ENCODE measurements at regions not wholly inside any gene's neighbourhood (a gene's known extent, or its start where the extent isn't known, plus 50 kb on each side); places are given as distances from the start of the nearest gene placed in this dataset.
A peak's percentile ranks its signal among the peaks of the same experiment; 100 is the strongest.
"Not testable (repeated sequence)": the region's sequence is repeated elsewhere in the genome, so short reads cannot be mapped to it uniquely, and the experiment has no call there.

DNA sequence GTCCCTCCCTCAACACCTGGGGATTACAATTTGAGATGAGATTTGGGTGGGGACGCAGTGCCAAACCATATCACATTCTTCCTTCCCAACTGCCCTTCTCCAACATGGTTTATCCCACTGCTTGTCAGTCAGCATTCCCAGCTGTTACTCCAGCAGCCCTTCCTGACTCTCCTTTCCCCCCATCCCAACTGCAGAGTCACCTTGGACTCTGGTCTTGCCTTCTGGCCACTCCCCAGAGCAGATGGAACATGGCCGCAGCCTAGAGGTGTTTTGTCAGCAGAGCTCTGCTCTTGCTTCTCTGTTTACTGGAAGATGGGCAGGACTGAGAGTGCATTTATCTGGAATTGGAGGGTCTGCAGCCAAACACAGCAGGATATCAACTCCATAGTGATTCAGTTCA is 51.2 kb upstream of the MEX3C start:
- no peaks in the 10 kb centered on the region for H3K4me1 ChIP-seq
- H3K4me3 ChIP-seq, result no peak overlapping the region
- H3K9me3 ChIP-seq, result no peaks in the 10 kb centered on the region
- H3K36me3 ChIP-seq (replicated peaks), result no peaks in the 10 kb centered on the region
- in situ Hi-C loops (cut with MboI; ENCODE audit: low sequenced_read_pairs), result no loop called here
- no peak for DNase-seq (ENCODE audit: low spot score in 2 of 2)
- H3K27me3 ChIP-seq (ENCODE audit: low read depth), result no peaks in the 10 kb centered on the region

DNA sequence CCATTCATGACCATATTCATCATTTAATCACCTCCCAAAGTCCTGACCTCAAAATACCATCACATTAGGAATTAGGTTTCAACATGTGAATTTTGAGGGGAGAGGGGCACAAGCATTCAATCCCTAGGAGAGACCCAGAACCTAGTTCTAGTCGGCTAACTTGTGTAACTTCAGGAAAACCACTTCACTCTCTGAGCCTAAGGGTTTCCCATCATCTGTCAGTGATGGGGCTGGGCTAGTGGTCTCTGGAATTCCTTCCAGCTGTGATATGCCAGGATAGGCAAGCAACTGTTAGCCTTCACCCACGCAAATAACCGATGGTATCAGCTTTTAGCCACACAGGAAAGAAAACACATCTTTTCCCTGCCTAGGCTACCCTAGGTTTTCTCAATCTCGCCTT is 52.5 kb upstream of the MEX3C start:
- in situ Hi-C loops (cut with MboI; ENCODE audit: low sequenced_read_pairs), result no loop called here
- no peak for DNase-seq (ENCODE audit: low spot score in 2 of 2)
- Histone ChIP-seq H3K4me3 (no peak overlapping the region), H3K27me3 (ENCODE audit: low read depth) (no peaks in the 10 kb centered on the region), H3K9me3 (no peaks in the 10 kb centered on the region), H3K36me3 (replicated peaks) (no peaks in the 10 kb centered on the region), H3K4me1 (no peaks in the 10 kb centered on the region)

DNA sequence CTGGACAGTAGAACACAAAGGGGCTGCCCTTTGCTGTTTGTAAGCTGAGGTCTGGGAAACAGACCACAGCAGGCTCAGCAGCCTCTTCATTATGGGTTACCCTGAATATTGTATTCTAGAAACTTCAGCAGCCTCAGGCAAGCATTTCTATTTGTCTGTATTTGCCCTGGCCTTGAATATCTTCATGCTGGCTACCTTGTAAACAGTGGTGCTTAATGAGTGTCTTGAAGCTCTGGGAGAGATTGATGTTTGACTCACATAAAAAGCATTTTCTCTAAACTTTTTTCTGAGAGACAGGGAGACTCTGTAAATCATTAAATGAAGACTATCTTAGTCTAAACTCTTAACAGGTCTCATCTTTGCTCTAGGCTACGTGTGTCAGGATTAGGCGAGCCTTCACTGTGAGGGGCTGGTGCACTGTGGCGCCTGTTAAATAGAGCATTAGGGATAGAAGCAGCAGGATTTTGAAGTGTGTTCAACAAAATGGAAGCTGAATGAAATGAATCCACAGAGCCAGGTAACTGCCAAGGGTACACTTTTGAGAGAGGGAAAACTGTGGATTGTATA is 53.1 kb upstream of the MEX3C start:
- Histone ChIP-seq H3K27me3 (ENCODE audit: low read depth) (no peaks in the 10 kb centered on the region), H3K36me3 (replicated peaks) (no peaks in the 10 kb centered on the region), H3K4me1 (no peaks in the 10 kb centered on the region), H3K4me3 (no peak overlapping the region), H3K9me3 (no peaks in the 10 kb centered on the region)
- in situ Hi-C loops (cut with MboI; ENCODE audit: low sequenced_read_pairs), result no loop called here
- DNase-seq (ENCODE audit: low spot score in 2 of 2), result no peak

DNA sequence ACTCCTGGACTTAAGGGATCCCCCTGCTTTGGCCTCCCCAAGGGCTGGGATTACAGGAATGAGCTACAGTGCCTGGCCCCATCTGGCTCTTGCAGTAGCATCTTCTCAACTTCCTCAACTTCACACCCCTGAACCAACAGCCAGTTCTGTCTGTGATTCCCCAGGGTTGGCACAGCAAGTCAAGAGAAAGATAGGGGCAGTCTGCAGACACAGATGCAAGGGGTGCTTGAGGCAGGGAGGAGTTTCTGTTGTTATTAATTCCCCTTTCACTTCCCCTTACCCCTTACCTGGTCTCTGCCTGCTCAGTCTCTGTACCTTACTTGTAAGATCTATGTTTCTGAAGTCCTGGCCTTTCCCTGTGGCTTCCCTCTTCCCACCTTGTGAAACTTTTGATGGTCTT is 54.1 kb upstream of the MEX3C start:
- H3K4me1 ChIP-seq, result no peaks in the 10 kb centered on the region
- H3K36me3 ChIP-seq (replicated peaks), result no peaks in the 10 kb centered on the region
- DNase-seq (ENCODE audit: low spot score in 2 of 2), result no peak
- H3K27me3 ChIP-seq (ENCODE audit: low read depth), result no peaks in the 10 kb centered on the region
- no peaks in the 10 kb centered on the region for H3K9me3 ChIP-seq
- in situ Hi-C loops (cut with MboI; ENCODE audit: low sequenced_read_pairs), result no loop called here
- no peak overlapping the region for H3K4me3 ChIP-seq

DNA sequence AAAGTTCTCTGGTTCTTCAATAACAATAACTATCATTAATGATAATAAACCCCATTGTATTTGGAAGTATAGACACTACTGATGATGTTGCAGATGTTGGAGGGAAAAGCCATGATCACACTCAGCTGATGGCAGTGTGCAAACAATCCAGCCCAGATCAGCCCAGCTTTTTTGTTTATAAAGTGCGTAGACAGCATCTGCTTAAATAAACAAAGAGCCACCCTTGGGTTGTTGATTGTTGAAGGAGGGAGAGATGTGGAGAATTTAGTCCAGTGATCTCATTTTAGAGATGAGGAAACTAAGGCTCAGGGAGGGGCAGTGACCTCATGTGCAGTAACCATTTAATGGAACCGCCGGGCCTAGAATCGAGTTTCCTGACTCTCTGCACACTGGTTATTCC is 56.0 kb upstream of the MEX3C start:
- no peaks in the 10 kb centered on the region for H3K4me1 ChIP-seq
- H3K36me3 ChIP-seq (replicated peaks), result no peaks in the 10 kb centered on the region
- in situ Hi-C loops (cut with MboI; ENCODE audit: low sequenced_read_pairs), result no loop called here
- no peak for DNase-seq (ENCODE audit: low spot score in 2 of 2)
- no peak overlapping the region for H3K4me3 ChIP-seq
- no peaks in the 10 kb centered on the region for H3K27me3 ChIP-seq (ENCODE audit: low read depth)
- H3K9me3 ChIP-seq, result no peaks in the 10 kb centered on the region

DNA sequence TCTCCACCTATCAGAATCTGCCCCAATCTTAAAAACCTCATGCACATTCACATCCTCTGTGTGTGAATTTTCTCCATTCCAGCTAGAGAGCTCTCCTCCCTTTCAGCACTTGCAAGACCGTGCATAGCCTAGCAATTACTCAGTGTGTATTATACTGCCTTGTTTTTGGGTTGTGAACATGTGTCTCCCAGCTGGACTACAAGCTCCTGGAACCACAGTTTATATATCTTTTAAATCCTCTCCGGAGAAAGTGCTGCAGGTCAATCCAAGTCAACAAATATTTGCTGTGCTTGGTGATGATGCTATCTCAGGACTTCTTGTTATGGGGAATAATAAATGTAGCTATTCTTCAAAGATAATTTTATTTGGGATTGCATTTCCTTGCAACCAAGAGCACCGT is 58.2 kb upstream of the MEX3C start:
- Histone ChIP-seq H3K36me3 (replicated peaks) (no peaks in the 10 kb centered on the region), H3K4me3 (no peak overlapping the region), H3K4me1 (no peaks in the 10 kb centered on the region), H3K27me3 (ENCODE audit: low read depth) (no peaks in the 10 kb centered on the region), H3K9me3 (no peaks in the 10 kb centered on the region)
- DNase-seq (ENCODE audit: low spot score in 2 of 2), result no peak
- in situ Hi-C loops (cut with MboI; ENCODE audit: low sequenced_read_pairs), result no loop called here

DNA sequence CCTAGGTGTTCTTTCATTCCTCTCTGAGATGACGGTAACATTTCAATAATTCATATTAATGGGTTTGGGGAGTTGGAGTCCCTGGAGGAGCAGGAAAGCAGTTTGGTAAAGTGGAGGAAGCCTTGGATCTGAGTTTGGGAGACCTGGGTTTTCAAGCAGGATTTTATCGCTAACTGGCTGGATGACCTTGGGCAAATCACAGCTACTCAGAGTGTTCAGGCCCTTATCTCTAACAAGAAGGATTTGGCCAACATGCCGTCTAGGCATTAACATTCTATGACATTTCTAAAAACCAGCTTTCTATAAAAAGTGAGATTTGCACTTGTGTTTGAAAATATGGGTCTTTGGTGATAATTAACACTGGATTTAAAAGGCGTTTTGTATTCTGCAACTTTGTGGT is 59.7 kb upstream of the MEX3C start:
- no peaks in the 10 kb centered on the region for H3K4me1 ChIP-seq
- in situ Hi-C loops (cut with MboI; ENCODE audit: low sequenced_read_pairs), result no loop called here
- no peak overlapping the region for H3K4me3 ChIP-seq
- no peaks in the 10 kb centered on the region for H3K36me3 ChIP-seq (replicated peaks)
- H3K9me3 ChIP-seq, result no peaks in the 10 kb centered on the region
- H3K27me3 ChIP-seq (ENCODE audit: low read depth), result no peaks in the 10 kb centered on the region
- DNase-seq (ENCODE audit: low spot score in 2 of 2), result no peak

DNA sequence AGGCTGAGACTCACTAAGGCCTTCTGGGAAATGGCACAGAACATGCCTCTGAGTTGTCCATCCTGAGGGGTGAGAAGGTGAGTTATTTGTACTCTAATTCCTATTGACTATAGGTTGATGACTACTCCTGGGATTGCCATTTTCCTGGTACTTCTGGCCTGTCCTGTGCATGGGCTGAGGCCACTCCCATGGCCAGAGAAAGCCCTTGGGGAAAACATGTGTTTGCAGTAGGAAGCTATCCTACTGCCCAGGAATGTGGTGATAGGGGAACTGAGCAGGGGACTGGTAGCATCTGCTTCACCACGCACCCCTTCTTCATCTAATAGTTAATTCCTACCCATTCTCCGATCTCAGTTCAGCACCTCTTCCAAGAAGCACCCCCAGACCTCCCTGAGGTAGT is 62.6 kb upstream of the MEX3C start:
- Histone ChIP-seq H3K36me3 (replicated peaks) (no peaks in the 10 kb centered on the region), H3K4me3 (no peak overlapping the region), H3K27me3 (ENCODE audit: low read depth) (no peaks in the 10 kb centered on the region), H3K9me3 (no peaks in the 10 kb centered on the region), H3K4me1 (no peaks in the 10 kb centered on the region)
- DNase-seq (ENCODE audit: low spot score in 2 of 2), result no peak
- in situ Hi-C loops (cut with MboI; ENCODE audit: low sequenced_read_pairs), result no loop called here

DNA sequence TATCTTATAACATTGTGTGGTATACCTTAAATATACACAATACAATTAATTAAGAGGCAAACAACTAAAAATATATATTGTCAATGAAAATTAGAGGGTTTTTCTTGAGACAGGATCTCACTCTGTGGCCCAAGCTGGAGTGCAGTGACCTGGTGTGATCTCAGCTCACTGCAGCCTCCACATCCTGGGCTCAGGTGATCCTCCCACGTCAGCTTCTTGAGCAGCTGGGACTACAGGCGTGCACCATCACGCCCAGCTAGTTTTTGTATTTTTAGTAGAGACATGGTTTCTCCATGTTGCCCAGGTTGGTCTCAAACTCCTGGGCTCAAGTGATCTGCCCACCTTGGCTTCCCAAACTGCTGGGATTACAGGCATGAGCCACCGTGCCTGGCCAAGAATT is 68.6 kb upstream of the MEX3C start:
- H3K4me1 ChIP-seq; H3K9me3 ChIP-seq; DNase-seq (ENCODE audit: low spot score in 2 of 2); H3K27me3 ChIP-seq (ENCODE audit: low read depth); H3K4me3 ChIP-seq; H3K36me3 ChIP-seq (replicated peaks); in situ Hi-C loops (cut with MboI; ENCODE audit: low sequenced_read_pairs): not testable (repeated sequence)

DNA sequence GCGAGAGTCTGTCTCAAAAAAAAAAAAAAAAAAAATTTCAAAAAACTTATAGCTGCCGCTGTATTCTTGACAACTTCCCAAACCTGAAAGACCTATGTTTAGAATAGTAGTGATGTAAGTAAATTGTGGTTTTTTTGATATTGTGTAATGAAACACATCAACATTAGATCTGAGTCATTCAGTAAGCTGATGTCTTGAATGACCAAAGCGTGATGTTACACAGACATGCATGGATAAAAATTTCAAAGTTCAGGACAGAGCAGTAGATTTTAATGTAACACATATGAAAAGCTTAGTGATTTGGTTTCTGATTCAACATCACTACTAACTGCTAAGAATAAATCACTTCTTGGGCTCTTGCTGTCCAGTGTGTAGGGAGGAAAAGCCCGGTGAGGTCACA is 69.3 kb upstream of the MEX3C start:
- Histone ChIP-seq H3K4me3 (no peak overlapping the region), H3K27me3 (ENCODE audit: low read depth) (no peaks in the 10 kb centered on the region), H3K36me3 (replicated peaks) (no peaks in the 10 kb centered on the region), H3K9me3 (no peaks in the 10 kb centered on the region), H3K4me1 (no peaks in the 10 kb centered on the region)
- in situ Hi-C loops (cut with MboI; ENCODE audit: low sequenced_read_pairs), result no loop called here
- no peak for DNase-seq (ENCODE audit: low spot score in 2 of 2)

DNA sequence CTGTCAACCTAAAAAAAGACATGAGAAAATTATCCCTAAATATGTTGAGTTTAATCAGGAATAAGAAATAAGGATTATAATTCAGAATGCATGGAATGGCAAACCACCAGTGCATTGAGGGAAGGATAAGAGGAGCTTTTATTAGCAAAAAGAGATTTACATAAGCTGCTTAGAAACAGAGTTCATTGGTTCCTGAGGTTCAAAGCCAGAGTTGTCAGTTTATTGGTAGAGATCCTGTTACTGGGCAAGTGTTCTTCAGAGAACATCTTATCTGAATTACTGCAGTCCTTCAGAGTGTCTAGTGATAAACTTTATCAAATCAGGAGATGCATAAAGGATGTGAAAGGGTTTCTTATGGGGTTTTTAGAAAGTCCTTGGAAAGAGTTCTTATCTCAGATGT is 76.0 kb upstream of the MEX3C start:
- Histone ChIP-seq H3K27me3 (ENCODE audit: low read depth) (no peaks in the 10 kb centered on the region; the same call in 1 of the 2 replicates), H3K36me3 (replicated peaks) (no peaks in the 10 kb centered on the region), H3K4me3 (no peak overlapping the region), H3K9me3 (no peaks in the 10 kb centered on the region), H3K4me1 (no peaks in the 10 kb centered on the region; the same call in 1 of the 2 replicates)
- peak in 1 of 2 experiments; percentile 19 for DNase-seq (ENCODE audit: low spot score in 2 of 2)
- in situ Hi-C loops (cut with MboI; ENCODE audit: low sequenced_read_pairs), result no loop called here

DNA sequence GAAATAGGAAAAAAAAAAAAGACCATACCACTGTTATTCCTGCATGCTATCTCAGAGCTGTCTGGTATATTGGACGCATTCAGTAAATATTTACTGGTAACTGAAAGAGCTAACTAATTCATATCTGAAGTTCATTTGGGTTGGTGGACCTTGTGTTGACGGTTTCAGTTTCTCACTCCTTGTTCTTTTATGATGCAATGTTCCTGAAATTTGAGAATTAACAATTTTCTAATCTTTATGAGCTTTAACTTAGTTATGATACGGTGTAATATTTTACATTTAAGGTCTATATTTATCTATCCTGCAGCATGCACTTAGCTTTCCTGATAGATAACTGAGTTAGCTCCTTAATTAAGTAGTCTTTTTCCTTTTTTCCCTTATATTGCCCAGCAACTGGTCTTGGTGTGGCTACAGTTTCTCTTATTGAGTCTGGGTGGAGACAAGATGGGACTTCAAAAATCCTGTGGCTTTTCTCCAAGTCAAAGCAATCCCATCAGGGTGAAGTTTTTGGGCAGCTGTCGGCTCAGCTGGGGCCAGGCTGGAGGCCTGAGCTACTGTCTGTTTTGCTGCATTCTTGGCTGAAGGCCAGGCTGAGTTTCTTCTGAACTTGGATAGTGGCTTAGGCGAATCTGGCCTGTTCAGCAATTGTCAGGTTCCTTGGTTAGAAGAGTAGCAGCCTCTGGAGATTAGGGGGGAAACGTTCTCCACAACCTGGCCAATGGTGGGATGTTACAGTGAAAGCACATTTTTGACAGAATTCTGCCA is 78.4 kb upstream of the MEX3C start:
- in situ Hi-C loops (cut with MboI; ENCODE audit: low sequenced_read_pairs), result no loop called here
- Histone ChIP-seq H3K9me3 (no peaks in the 10 kb centered on the region), H3K36me3 (replicated peaks) (no peaks in the 10 kb centered on the region), H3K27me3 (ENCODE audit: low read depth) (no peaks in the 10 kb centered on the region; the same call in 1 of the 2 replicates), H3K4me3 (no peak overlapping the region), H3K4me1 (no peaks in the 10 kb centered on the region; the same call in 1 of the 2 replicates)
- peak in 1 of 2 experiments; percentile 10 for DNase-seq (ENCODE audit: low spot score in 2 of 2)

DNA sequence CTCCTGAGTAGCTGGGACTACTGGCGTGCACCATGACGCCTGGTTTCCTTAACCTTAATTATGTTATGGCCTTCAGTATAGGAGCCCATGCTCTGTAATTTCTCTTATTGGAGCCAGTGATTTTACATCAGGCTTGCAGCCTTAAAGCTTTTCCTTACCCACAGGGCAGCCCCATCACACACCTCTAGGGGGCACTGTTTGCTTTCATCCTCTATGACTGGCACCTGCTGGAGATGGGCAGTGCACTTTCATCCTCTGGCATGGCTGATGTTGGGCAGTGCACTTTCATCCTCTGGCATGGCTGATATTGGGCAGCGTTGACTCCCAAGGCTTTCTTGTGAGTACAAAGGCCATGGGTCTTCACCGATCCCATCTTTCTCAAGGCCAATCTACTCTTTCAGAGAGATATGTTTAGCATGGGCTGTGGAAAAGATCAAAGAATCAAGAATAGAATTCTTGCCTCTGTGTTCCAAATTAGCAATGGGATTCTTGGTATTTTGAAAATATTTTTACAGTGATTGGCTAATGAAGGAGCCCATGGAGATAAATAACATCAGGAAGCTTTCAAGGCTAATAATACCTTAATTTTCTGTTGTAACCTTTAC is 80.7 kb upstream of the MEX3C start:
- peak in 1 of 2 experiments; percentile 71 for DNase-seq (ENCODE audit: low spot score in 2 of 2)
- no peaks in the 10 kb centered on the region for H3K9me3 ChIP-seq
- in situ Hi-C loops (cut with MboI; ENCODE audit: low sequenced_read_pairs), result no loop called here
- H3K4me1 ChIP-seq, result no peaks in the 10 kb centered on the region; the same call in 1 of the 2 replicates
- no peak overlapping the region for H3K4me3 ChIP-seq
- no peaks in the 10 kb centered on the region; the same call in 1 of the 2 replicates for H3K27me3 ChIP-seq (ENCODE audit: low read depth)
- no peaks in the 10 kb centered on the region for H3K36me3 ChIP-seq (replicated peaks)

DNA sequence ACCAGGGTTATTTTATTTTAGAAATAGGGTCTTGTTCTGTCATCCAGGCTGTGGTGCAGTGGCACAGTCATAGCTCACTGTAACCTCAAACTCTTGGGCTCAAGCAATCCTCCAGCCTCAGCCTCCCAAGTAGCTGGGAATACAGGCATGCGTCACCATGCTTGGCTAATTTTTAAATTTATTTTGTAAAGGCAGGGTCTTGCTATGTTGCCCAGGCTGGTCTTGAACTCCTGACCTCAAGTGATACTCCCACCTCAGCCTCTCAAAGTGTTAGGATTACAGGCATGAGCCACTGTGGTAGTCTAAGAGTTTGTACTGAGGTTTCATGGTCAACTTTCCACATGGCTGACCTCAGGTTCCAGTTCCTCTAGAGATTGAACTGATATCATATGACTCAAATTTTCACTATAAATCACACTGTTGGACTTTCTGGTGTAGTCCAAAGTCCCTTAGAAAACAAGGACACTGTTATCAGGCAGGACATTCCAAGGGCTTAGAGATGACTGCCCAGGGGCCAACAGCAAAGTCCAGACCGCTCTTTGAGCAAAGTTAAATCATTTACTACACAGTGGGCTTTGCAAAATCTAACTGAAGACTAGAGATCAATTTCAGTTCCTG is 82.0 kb upstream of the MEX3C start:
- in situ Hi-C loops (cut with MboI; ENCODE audit: low sequenced_read_pairs), result no loop called here
- Histone ChIP-seq H3K4me3 (no peak overlapping the region), H3K27me3 (ENCODE audit: low read depth) (no peaks in the 10 kb centered on the region; the same call in 1 of the 2 replicates), H3K9me3 (no peaks in the 10 kb centered on the region), H3K4me1 (no peaks in the 10 kb centered on the region; the same call in 1 of the 2 replicates), H3K36me3 (replicated peaks) (no peaks in the 10 kb centered on the region)
- DNase-seq (ENCODE audit: low spot score in 2 of 2), result no peak

Measured in HAP-1 (cell line).